ENCODE measurements at regions not wholly inside any gene's neighbourhood (a gene's known extent, or its start where the extent isn't known, plus 50 kb on each side); places are given as distances from the start of the nearest gene placed in this dataset.

GRCh38 chr22:47805394-47805935 is 1043.0 kb downstream of the TBC1D22A start:
- TF ChIP-seq ZNF785 (tag by site-specific recombination; IDR thresholded peaks at IDR 0.05) (no peak), ZNF362 (tag by site-specific recombination; IDR thresholded peaks at IDR 0.05) (no peak), ZNF654 (tag by site-specific recombination; IDR thresholded peaks at IDR 0.05; ENCODE audit: low read depth) (no peak), PATZ1 (tag by site-specific recombination; IDR thresholded peaks at IDR 0.05) (no peak)
